HEK293 (cell line): ENCODE measurements at regions not wholly inside any gene's neighbourhood (a gene's known extent, or its start where the extent isn't known, plus 50 kb on each side); places are given as distances from the start of the nearest gene placed in this dataset.

Experiments
- CTCF ChIA-PET: fragments of 350-600 bp; formaldehyde crosslinking; extraction: SDS; loops from one replicate; lab custom pipeline; 2021; ENCODE audit warnings: antibody characterized with exemption; lab: Yijun Ruan, JAX
- POLR2A ChIA-PET: fragments of 300-600 bp; formaldehyde crosslinking; extraction: SDS; loops from one replicate; lab custom pipeline; 2020; ENCODE audit warnings: antibody characterized with exemption, inconsistent platforms; lab: Yijun Ruan, JAX
- H3K27ac ChIP-seq: fragments of 200-500 bp; sonication (Bioruptor generic); 2 replicates; pipeline ENCODE4 v1.5.1; 2014; ENCODE audit warnings: low read depth, low read length, control low read depth, inconsistent platforms; ENCODE audit errors: extremely low read depth
- H3K36me3 ChIP-seq, 2 experiments: fragments of 200-500 bp in 1 of 2; sonication (Bioruptor generic) in 1 of 2; 1 replicate in 1 of 2; 2 replicates in 1 of 2; pipeline ENCODE4 v1.5.1; 2014 to 2017; ENCODE audit warnings: inconsistent platforms in 2 of 2, low read length in 2 of 2; ENCODE audit not compliant: control insufficient read depth in 2 of 2, insufficient read depth in 1 of 2
- H3K4me1 ChIP-seq: fragments of 200-500 bp; sonication (Bioruptor generic); 2 replicates; pipeline ENCODE4 v1.5.1; 2014; ENCODE audit warnings: mild to moderate bottlenecking, low read length, inconsistent platforms; ENCODE audit not compliant: control insufficient read depth, insufficient read depth
- H3K4me3 ChIP-seq: 2 replicates; pipeline ENCODE4 v1.5.1; 2011; ENCODE audit warnings: low read depth, mild to moderate bottlenecking, control low read depth, low read length, moderate library complexity
- H3K9me3 ChIP-seq: fragments of 200-500 bp; sonication (Bioruptor generic); 2 replicates; pipeline ENCODE4 v1.5.1; 2014; ENCODE audit warnings: low read depth, low read length, inconsistent platforms; ENCODE audit not compliant: control insufficient read depth, insufficient read depth
- AEBP2 ChIP-seq: fragments of 450-650 bp; formaldehyde crosslinking; IDR thresholded peaks from 2 replicates; pipeline ENCODE4 v1.5.1; 2016; ENCODE audit warnings: missing biosample characterization, missing genetic modification characterization, borderline replicate concordance
- BCL6B ChIP-seq: fragments of 450-650 bp; formaldehyde crosslinking; IDR thresholded peaks from 2 replicates; pipeline ENCODE4 v1.5.1; 2017; ENCODE audit warnings: missing biosample characterization, missing genetic modification characterization
- GLI2 ChIP-seq: fragments of 450-650 bp; formaldehyde crosslinking; IDR thresholded peaks from 2 replicates; pipeline ENCODE4; 2017; ENCODE audit warnings: missing biosample characterization, missing genetic modification characterization, low read depth, borderline replicate concordance
- IKZF3 ChIP-seq: fragments of 450-650 bp; IDR thresholded peaks from 2 replicates; pipeline ENCODE4 v1.5.0; 2018; ENCODE audit warnings: missing biosample characterization, mild to moderate bottlenecking, missing genetic modification characterization, moderate library complexity
- INSM2 ChIP-seq: fragments of 450-650 bp; formaldehyde crosslinking; IDR thresholded peaks from 2 replicates; pipeline ENCODE4 v1.5.1; 2016; ENCODE audit warnings: missing biosample characterization, missing genetic modification characterization
- PRDM1 ChIP-seq: fragments of 450-650 bp; formaldehyde crosslinking; IDR thresholded peaks from 2 replicates; pipeline ENCODE4; 2016; ENCODE audit warnings: missing biosample characterization, missing genetic modification characterization
- PRDM10 ChIP-seq: fragments of 450-650 bp; formaldehyde crosslinking; IDR thresholded peaks from 2 replicates; pipeline ENCODE4 v1.5.1; 2016; ENCODE audit warnings: missing biosample characterization, missing genetic modification characterization
- PRDM2 ChIP-seq: fragments of 450-650 bp; formaldehyde crosslinking; IDR thresholded peaks from 2 replicates; pipeline ENCODE4 v1.5.1; 2016; ENCODE audit warnings: missing biosample characterization, missing genetic modification characterization, borderline replicate concordance
- REPIN1 ChIP-seq: fragments of 450-650 bp; formaldehyde crosslinking; IDR thresholded peaks from 2 replicates; pipeline ENCODE4 v1.5.1; 2017; ENCODE audit warnings: missing biosample characterization, missing genetic modification characterization, low read depth
- SCRT2 ChIP-seq: fragments of 450-650 bp; formaldehyde crosslinking; IDR thresholded peaks from 2 replicates; pipeline ENCODE4 v1.5.1; 2016; ENCODE audit warnings: missing biosample characterization, missing genetic modification characterization
- ZFP37 ChIP-seq: fragments of 450-650 bp; formaldehyde crosslinking; IDR thresholded peaks from 2 replicates; pipeline ENCODE4 v1.5.1; 2016; ENCODE audit warnings: missing biosample characterization, missing genetic modification characterization
- ZNF280D ChIP-seq: fragments of 450-650 bp; formaldehyde crosslinking; IDR thresholded peaks from 2 replicates; pipeline ENCODE4 v1.5.1; 2016; ENCODE audit warnings: missing biosample characterization, missing genetic modification characterization
- ZNF37A ChIP-seq: fragments of 450-650 bp; IDR thresholded peaks from 2 replicates; pipeline ENCODE4 v1.5.1; 2018; ENCODE audit warnings: missing biosample characterization, missing genetic modification characterization
- ZNF501 ChIP-seq: fragments of 450-650 bp; formaldehyde crosslinking; IDR thresholded peaks from 2 replicates; pipeline ENCODE4 v1.5.1; 2016; ENCODE audit warnings: missing biosample characterization, missing genetic modification characterization
- ZNF596 ChIP-seq: fragments of 450-650 bp; IDR thresholded peaks from 2 replicates; pipeline ENCODE4 v1.5.0; 2018; ENCODE audit warnings: missing biosample characterization, mild to moderate bottlenecking, missing genetic modification characterization, moderate library complexity
- ZNF707 ChIP-seq: fragments of 450-650 bp; formaldehyde crosslinking; IDR thresholded peaks from 2 replicates; pipeline ENCODE4 v1.5.1; 2016; ENCODE audit warnings: missing biosample characterization, missing genetic modification characterization
- ZNF792 ChIP-seq: fragments of 450-650 bp; formaldehyde crosslinking; IDR thresholded peaks from 2 replicates; pipeline ENCODE4 v1.5.1; 2016; ENCODE audit warnings: missing biosample characterization, missing genetic modification characterization
- ZSCAN30 ChIP-seq: fragments of 450-650 bp; IDR thresholded peaks from 2 replicates; pipeline ENCODE4 v1.5.1; 2018; ENCODE audit warnings: missing biosample characterization, mild to moderate bottlenecking, missing genetic modification characterization, moderate library complexity

- H3K9me3 ChIP-seq: no peaks in the 10 kb centered on the region
- TF ChIP-seq PRDM10 (tag by site-specific recombination) (no peak), INSM2 (no peak), AEBP2 (no peak), ZNF280D (tag by site-specific recombination) (no peak), ZNF37A (tag by site-specific recombination) (no peak), GLI2 (no peak), ZFP37 (no peak), IKZF3 (tag by site-specific recombination) (no peak), ZSCAN30 (tag by site-specific recombination) (no peak), ZNF501 (tag by site-specific recombination) (no peak), ZNF707 (no peak)
- H3K4me3 ChIP-seq: no peak overlapping the region
- no peaks in the 10 kb centered on the region for H3K36me3 ChIP-seq
- no peaks in the 10 kb centered on the region for H3K4me1 ChIP-seq
- ChIA-PET CTCF (no interaction called here), POLR2A (no interaction called here)
- no peak overlapping the region for H3K27ac ChIP-seq
Observed at GRCh38 chr7:96578606-96579005, 131.0 kb downstream of the SEM1 start.

GRCh38 chr7:96563409-96563808 is 146.2 kb downstream of the SEM1 start:
- Histone ChIP-seq H3K4me1 (no peaks in the 10 kb centered on the region), H3K27ac (no peak overlapping the region), H3K4me3 (no peak overlapping the region), H3K36me3 (no peaks in the 10 kb centered on the region), H3K9me3 (no peaks in the 10 kb centered on the region)
- TF ChIP-seq ZNF792 (tag by site-specific recombination) (no peak), ZNF596 (tag by site-specific recombination) (no peak), BCL6B (no peak), SCRT2 (no peak), PRDM1 (tag by site-specific recombination) (no peak), REPIN1 (tag by site-specific recombination) (no peak), PRDM2 (no peak)
- POLR2A ChIA-PET: no interaction called here
- CTCF ChIA-PET: no interaction called here
